GM18502 (cell line): ENCODE measurements at regions not wholly inside any gene's neighbourhood (a gene's known extent, or its start where the extent isn't known, plus 50 kb on each side); places are given as distances from the start of the nearest gene placed in this dataset.

Experiments
- ATAC-seq: cut with Tn5 transposase; IDR thresholded peaks from one replicate; pipeline ENCODE4 v1.9.1; 2021; ENCODE audit warnings: mild to moderate bottlenecking; ENCODE audit not compliant: unreplicated experiment, poor library complexity

GRCh38 chr2:2840681-2841300 is 509.7 kb upstream of the MYT1L start:
- ATAC-seq: no peak

DNA sequence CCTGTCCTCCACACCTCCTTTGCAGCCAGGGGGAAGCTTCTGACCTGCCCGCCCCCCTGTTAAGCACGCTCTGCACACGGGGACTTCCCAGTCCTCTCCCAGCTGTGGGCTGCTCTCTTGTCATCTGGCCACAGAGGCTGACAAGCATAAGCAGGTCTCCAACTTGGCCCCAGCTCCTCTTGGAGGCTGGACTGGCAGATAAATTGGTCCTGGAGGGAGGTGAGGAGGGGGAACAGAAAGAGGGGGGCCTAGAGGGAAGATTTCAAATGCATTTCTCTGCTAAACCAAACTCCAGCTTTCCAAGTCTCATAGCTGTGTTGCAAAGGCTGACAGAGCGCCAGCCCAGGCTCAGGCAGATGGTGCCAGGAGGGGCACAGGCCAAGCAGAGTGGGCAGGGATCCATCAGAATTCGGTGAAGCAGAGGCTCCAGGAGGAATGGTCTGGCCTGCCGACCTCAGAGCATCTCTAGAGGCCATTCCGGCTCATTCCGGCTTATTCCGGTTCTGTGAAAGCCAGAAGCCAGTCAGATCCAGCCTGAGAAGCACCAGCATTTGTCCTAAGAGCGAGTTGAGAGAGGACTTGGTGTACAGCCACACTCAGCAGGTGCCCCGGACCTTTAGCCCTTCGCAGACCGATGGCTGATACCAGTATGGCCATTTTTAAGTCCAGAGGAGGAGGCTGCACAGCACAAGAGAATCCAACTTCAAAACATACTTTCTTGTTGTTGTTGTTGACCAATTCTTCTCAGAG is 508.9 kb upstream of the MYT1L start:
- no peak for ATAC-seq

GRCh38 chr2:2839393-2839781 is 508.3 kb upstream of the MYT1L start:
- ATAC-seq: no peak

GRCh38 chr2:2838548-2838845 is 507.4 kb upstream of the MYT1L start:
- no peak for ATAC-seq

GRCh38 chr2:2837746-2838547 is 506.9 kb upstream of the MYT1L start:
- ATAC-seq: no peak

GRCh38 chr2:2836343-2837070 is 505.4 kb upstream of the MYT1L start:
- ATAC-seq: no peak

- ATAC-seq: no peak
Observed at GRCh38 chr2:2834516-2835254, 503.6 kb upstream of the MYT1L start.

DNA sequence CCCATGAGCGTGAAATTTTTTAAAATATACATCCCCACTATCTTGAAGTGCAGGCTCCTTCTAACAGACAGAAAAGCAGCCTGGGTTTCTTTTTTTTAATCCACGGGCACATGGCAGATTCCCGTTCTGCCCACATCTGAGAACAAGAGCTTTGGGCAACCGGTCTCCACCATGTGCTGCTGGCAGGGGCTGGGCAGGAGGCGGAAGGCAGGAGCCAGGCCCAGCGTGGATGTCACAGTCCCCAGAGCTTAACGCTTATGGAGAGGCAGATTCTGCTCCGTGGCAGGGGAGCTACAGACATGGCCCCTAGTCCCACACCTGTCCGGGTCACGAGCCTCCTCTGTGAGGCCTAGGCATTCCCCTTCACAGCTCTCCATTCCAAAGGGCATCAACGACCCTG is 503.0 kb upstream of the MYT1L start:
- ATAC-seq: no peak

DNA sequence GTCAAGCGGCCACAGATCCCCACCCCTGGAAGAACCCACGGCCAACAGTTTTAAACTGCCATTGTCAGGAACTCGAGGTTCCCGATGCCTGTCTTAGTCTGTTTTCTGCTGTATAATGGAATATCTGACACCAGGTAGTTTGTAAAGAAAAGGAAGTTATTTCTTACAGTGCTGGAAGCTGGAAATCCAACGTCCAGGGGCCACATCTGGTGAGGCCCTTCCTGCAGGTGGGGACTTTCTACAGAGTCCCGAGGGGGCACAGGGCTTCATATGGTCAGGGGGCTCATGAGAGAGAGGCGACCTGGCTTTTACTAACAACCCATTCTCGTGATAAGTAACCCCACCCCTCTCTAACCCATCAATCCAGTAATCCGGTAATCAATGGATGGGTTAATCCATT is 501.6 kb upstream of the MYT1L start:
- no peak for ATAC-seq

GRCh38 chr2:2831633-2832032 is 500.6 kb upstream of the MYT1L start:
- ATAC-seq: no peak

- no peak for ATAC-seq
Observed at GRCh38 chr2:2830576-2830975, 499.5 kb upstream of the MYT1L start.

GRCh38 chr2:2828774-2829368 is 497.8 kb upstream of the MYT1L start:
- ATAC-seq: no peak

DNA sequence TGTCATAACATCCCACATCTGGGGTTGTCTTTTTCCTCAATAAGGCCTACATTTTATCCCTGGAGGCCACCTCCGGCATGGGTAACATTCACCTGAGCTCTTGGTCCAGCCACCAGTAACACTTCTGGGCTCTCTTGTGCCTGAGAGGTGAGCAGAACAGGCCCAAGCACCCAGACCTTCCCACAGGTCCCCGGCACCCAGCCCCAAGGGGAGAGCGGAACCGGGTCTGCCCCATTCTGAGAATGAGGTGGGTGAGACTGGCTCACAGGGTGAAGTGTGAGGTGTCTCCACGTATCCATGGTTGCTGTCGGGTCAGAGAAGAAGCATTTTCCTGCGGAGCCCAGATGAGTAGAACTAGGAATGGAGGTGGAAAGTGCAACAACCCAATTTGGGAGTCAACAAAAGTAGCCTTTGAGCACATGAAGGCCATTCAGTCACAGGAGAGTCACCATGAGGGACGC is 496.7 kb upstream of the MYT1L start:
- ATAC-seq: no peak

GRCh38 chr2:2827046-2827636 is 496.1 kb upstream of the MYT1L start:
- no peak for ATAC-seq

DNA sequence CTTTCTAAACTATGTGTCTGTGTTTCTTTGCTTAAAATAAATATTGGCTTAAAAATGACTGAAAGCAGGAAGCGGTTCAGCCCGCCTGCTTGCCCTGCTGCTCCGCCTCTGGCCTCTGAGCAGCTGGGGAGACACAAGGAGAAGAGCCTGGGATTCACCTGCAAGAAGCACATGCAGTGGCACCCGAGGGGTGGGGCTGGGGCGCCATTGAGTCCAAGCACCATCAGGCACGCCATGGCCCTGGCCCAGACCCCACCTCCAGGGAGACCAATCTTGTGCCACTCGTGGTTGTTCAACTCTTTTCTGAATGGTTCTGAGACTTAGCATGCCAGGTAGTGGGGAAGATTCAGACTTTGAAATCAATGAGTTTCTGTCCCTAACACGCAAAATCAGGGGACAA is 495.5 kb upstream of the MYT1L start:
- ATAC-seq: no peak

DNA sequence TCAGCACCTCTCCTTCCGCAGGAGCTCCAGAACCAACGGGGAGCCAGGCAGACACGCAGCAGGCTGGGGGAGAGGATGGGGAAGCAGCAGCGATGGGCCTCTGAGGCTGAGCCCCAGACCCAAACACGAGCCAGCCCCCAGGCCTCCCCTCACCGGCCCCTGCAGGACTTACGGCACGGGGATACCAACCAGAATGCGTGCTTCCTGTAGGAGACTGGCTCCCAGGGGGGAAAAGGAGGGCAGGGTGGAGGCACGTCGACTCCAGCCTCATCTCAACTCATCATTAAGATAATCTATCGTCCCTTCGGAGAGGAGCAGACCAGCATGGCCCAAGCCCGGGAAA is 495.1 kb upstream of the MYT1L start:
- no peak for ATAC-seq

GRCh38 chr2:2825516-2826208 is 494.6 kb upstream of the MYT1L start:
- ATAC-seq: no peak

GRCh38 chr2:2825062-2825461 is 494.0 kb upstream of the MYT1L start:
- no peak for ATAC-seq

GRCh38 chr2:2824588-2824987 is 493.5 kb upstream of the MYT1L start:
- no peak for ATAC-seq
